HG02642 (cell line): ENCODE measurements at regions not wholly inside any gene's neighbourhood (a gene's known extent, or its start where the extent isn't known, plus 50 kb on each side); places are given as distances from the start of the nearest gene placed in this dataset.

Experiments used
- ATAC-seq: cut with Tn5 transposase; IDR thresholded peaks from one replicate; pipeline ENCODE4 v1.9.1; 2021; ENCODE audit warnings: mild to moderate bottlenecking; ENCODE audit not compliant: unreplicated experiment, poor library complexity

DNA sequence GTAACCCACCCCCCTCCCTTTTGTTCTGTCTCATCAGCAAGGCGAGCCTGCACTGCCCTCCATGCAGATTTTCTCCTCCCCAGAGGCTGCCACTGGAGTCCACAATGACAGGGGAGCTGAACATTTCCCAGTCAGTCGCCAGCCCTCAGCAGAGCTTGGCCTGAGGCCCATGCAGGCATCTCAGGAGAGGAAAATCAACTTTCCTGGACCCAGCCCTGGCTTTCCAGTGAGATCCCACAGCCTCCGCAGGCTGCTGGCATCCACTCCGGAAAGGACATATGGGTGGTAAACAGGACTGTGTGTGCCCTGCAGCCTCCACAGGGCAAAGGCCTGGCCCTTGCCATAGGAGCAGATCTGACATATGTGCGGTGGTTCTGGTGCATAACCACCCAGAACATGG, 253.8 kb downstream of the TNS1 start:
- ATAC-seq = no peak

GRCh38 chr2:217746808-217747207, 256.0 kb downstream of the TNS1 start:
- ATAC-seq = no peak

DNA sequence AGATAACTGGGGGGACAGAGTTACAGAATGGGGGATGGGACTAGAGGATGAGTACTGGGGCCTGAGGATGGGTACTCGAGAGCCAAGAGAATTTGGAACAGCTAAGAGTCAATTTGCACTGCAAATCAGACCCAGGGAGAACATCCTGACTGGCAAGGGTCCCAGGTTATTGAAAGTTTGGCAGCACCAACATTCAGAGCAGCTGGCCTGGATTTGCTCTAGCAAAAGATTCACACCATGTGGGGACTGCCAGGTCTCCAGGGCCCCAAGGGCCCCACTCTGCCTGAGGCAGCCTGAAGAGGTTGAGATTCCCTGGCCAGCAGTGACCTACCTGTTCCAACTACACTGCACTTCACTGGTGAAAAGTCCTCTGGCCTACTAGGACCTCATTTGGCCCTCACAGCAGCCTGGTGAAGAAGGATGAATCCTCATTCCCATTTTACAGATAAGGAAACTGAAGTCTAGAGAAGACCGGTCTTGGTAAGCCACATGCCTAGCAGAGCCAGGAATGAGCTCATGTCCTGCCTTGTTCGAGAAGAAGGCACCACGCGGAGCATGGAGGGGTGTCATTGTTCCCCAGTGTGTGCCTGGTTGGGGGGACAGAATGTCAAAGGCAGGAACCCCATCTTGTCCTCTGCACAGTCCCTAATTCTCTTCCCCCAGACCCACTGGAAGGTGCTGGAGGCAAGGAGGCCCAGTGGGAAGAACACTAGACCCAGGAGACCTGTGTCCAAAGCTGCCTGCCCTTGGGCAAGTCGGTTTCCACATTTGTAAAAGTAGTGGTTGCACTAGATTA, 258.6 kb downstream of the TNS1 start:
- no peak for ATAC-seq

DNA sequence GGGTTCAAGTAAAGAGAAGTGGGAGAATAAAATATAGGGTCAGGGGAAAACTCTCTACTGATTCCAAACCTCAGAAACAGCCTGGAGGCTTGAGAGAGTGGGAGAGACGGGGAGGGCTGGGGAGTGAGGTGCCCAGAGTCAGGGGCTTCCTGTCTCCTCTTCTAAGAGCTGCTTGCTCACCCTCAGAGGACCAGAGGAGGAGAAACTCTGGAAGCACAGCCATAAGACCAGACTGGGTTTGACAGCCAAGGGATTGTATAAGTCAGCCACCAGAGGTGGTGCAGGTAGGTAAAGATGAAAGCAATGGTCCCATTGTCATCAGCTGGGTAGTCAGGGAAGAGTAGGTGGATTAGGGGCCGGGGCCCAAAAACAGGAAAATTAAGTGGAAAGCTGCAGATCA, 259.4 kb downstream of the TNS1 start:
- ATAC-seq = no peak

GRCh38 chr2:217742841-217743240, 260.0 kb downstream of the TNS1 start:
- ATAC-seq = no peak

DNA sequence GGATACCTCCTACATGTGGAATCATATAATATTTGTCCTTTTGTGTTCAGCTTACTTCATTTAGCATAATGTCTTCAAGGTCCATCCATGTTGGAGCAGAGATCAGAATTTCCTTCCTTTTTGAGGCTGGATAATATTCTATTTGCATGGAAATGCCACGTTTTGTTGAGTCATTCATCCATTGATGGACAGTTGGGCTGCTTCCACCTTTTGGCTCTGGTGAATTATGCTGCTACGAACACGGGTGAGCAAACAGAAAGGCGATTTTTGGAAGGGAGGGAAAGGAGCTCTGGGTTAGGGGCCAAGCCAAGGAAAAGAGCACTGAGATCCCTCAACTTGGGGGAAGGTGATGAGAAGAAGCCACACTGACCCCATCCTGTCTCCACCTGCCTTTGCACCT, 260.5 kb downstream of the TNS1 start:
- ATAC-seq = no peak

- no peak for ATAC-seq
Measured at GRCh38 chr2:217741381-217741955, 261.3 kb downstream of the TNS1 start.

DNA sequence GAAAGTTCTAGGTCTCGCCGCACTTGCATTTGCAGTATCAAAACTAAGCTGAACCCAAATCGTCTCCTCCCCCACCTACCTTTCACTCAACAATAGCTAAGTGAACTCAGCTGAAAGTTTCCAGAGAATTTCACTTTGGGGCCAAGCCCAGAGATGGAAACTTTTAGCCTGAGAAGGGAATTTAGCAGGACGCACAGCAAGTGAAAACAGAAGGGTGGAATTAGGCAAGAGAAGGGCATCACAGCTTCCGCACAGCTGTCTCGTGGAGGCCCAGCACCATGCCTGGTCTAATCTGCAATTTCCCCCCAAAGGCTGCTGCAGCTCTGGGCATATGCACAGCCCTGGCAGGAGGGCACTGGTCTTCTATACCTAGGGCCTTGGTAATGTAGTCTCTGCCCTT, 262.0 kb downstream of the TNS1 start:
- no peak for ATAC-seq

- ATAC-seq = no peak
Measured at GRCh38 chr2:217740178-217740577, 262.6 kb downstream of the TNS1 start.

DNA sequence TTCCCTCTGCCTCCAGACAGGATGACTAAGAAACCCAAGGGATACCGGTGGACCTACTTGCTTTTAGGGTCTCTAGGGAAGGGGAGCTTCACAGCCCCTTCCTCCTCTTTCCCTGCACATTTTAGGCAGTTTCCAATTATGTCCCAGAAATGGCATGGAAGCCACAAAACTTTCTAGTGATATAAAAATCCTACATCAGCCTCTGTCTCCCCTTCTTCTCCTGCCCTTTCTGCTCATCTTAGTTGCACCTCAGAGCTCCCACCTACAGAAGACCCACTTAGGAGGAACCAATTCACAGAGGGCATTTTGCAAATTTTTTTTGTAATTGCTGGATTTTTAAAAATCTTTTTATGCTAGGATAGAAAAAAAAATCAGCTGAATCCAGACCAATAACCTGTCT, 263.1 kb downstream of the TNS1 start:
- no peak for ATAC-seq

DNA sequence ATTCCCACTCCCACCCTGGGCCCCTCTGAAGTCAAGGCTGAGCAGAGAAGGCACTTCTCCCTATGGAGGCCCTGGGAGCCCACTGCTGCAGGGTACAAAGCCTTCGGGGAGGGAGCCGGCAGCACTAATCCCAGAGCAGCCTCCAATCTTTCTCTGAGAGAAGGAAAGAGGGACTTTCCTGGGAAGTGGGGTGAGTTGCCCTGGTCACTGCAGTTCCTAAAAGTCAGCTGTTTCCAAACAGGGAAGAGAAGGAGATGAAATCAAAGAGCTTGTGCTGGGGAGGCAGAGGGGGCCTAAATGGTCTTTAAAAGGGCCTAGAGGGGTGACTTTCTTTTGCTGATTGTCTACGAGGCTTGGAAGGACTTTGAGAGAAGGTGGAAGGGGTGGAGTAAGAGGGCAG, 264.7 kb downstream of the TNS1 start:
- no peak for ATAC-seq

GRCh38 chr2:217736776-217737550, 265.8 kb downstream of the TNS1 start:
- ATAC-seq = no peak

DNA sequence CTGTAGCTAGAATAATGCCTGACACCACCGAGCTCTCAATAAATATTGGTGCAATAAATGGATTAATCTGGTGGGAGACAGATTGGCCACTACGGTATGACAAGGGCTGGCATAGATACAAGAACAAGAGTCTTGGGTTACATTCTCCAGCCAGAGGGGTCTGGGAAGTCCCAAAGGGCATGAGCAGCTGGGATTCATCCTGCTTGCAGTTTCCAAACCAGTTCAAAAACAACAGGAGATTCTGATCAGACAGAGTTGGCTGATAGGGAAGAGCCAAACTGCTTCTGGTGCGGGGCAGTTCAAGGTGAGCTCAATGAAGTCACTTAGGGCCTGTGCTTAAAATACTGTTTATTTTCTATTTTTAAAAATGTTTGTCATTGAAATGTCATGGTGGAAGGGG, 266.9 kb downstream of the TNS1 start:
- no peak for ATAC-seq

GRCh38 chr2:217735034-217735433, 267.8 kb downstream of the TNS1 start:
- no peak for ATAC-seq

- no peak for ATAC-seq
Measured at GRCh38 chr2:217733461-217733860, 269.3 kb downstream of the TNS1 start.

DNA sequence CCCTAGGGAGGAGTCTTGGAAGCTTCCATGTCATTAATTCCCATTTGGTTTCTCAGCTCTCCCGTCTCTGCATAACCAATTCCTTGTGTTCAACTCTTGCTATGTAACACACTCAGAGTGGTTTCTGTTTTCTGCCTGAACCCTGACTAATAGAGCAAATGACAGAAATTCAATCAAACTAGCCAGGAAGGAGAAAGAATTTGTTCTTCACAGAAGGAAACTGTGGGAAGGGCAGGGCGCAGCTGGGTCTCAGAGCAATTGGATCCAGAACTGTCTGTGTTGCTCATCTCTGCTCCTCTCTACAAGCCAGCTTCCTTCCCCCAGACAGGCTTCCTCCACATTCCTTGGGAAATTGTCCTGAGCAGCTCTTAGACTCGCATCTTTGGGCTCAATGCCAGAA, 269.8 kb downstream of the TNS1 start:
- no peak for ATAC-seq

DNA sequence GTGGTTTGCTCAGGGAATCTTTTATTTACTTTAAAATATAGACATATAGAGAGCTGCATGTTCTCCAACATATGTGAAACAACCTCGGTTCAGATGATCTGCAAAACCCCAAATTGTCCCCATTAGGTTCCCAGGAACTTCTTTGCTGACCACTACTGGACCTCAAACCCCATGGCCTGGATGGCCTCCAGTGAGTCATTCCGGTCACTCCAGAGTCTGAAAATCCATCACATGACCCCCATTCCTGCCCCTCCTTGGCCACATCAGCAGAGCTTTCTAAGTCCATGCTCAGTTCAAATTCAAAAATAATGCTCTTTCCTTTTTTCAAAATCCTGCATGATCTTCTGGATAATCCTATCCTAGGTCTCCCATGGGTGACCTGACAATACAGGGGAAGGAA, 271.0 kb downstream of the TNS1 start:
- no peak for ATAC-seq

DNA sequence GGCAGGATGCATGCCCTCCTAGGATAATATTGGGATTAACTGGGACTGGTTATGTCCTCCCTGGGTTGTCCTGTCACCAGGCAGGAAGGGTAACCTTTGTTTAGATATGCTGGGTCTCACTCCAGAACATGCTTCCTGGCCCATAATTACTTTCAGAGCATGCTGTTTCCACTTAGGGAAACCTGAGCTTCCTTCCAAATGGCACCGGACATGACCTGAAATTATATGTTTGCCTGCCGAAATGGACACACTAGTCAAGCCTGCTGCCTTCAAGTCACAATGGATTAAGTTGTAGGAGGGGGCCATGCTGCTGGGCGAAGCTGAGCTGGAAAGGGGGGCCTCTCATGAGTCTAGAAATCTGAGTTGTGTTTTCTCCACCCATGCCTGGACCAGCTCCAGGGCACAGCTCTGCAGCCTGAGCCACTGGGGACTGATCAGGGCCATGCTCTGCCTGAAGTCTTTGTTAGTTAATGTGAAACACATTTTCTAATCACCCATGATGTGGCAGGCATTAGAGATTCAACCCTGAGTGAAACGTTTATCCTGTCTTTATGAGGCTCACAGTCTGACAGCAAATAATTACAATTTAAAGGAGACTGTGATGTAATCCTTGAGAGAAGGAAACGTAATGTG, 273.3 kb downstream of the TNS1 start:
- ATAC-seq = no peak

- ATAC-seq = no peak
Measured at GRCh38 chr2:217727801-217728200, 275.0 kb downstream of the TNS1 start.

DNA sequence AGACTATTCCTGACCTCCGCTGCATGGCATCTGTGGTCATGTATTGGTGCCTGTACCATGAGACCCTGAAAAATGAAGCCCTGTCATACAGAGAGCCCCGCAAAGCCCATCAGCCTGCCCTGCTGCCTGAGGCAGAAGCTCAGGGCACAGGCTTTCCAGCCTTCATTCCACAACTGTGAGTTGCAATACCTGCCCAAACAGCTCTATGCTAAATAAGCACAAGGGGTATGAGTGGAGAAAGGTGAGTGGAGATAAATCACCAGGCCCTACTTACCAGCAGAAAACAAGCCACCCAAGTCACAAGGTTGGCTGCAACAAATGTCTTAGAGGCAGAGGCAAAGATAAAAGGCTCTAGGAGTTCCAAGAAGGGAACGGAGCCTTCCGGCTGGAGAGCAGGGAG, 277.4 kb downstream of the TNS1 start:
- ATAC-seq = no peak

DNA sequence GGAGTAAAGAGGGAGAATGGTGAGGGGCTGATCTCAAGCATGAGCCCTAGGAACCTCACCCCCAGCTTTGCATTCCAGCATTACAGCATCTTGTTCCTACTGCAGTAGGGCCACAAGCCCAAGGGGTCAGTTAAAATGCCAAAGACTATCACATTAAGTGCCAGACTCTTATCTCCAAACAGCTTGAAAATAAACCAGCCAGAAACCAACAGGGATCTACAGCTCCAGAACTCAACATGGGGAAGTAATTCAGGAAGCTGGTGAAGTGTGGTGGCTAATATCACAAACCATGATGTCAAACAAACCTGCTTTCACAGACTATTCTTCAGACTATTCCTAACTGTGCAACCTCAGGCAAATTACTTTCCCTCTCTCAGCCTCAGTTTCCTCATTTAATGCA, 278.3 kb downstream of the TNS1 start:
- ATAC-seq = no peak
